KOPT-K1 (cell line): ENCODE measurements at regions not wholly inside any gene's neighbourhood (a gene's known extent, or its start where the extent isn't known, plus 50 kb on each side); places are given as distances from the start of the nearest gene placed in this dataset.

ENCODE experiments used
- H3K27ac ChIP-seq: fragments of 200-600 bp; sonication (generic); 2 replicates; pipeline ENCODE4 v1.5.1; 2016; ENCODE audit warnings: antibody characterized with exemption, mild to moderate bottlenecking, low read depth, low read length; ENCODE audit not compliant: poor library complexity, severe bottlenecking
- H3K36me3 ChIP-seq: fragments of 200-600 bp; sonication (generic); 2 replicates; pipeline ENCODE4 v1.5.1; 2017; ENCODE audit warnings: antibody characterized with exemption, mild to moderate bottlenecking, low read length, moderate library complexity; ENCODE audit not compliant: insufficient read depth
- H3K9me3 ChIP-seq: fragments of 200-600 bp; sonication (generic); 2 replicates; pipeline ENCODE4 v1.5.1; 2017; ENCODE audit warnings: antibody characterized with exemption, low read length, mild to moderate bottlenecking; ENCODE audit not compliant: insufficient read depth, poor library complexity, severe bottlenecking

DNA sequence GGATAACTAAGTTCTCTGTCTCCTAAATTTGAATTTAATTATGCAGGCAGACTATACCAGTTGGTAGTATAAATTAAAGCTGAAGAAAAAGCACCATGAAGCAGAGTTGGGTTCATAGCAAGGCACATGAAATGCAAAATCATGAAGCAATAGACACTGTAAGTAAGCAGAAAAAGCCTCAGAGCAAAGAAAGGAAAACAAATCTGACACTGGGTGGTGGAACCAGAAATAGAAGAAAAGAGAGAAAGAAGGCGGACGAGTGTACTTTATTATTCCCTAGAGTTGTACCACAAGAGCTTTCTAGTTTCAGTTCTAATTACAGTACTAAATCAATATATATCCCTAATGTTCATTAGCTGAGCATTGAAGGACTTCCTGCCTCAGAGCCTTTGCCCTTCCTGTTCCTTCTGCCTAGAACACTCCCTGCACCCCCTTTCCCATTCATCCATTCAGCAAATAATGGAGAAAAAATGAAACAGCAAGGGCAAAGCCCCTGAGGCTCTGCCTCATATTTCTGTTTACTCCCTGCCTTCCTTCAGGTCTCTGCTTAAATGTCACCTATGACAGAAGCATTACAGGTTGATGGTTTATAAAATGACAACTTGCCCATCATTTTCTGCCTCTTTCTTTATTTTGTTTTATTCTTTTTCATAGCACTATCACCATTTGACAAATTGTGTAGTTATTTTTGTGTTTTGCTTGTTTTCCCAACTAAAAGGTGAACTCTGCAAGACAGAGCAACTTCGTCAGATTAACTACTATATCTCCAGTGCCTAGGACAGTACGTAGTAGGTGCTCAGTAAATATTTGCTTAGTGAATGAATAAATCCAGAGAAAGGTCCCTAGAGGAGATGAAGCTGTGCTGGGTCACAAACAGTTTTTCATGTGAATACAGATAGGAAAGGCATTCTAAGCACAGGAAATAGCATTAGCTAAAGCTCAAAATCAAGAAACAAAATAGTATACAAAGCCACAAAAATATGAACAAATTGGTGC is 154.0 kb upstream of the RASGEF1B start:
- H3K9me3 ChIP-seq: no peaks in the 10 kb centered on the region
- H3K36me3 ChIP-seq: no peaks in the 10 kb centered on the region
- H3K27ac ChIP-seq: no peak overlapping the region

DNA sequence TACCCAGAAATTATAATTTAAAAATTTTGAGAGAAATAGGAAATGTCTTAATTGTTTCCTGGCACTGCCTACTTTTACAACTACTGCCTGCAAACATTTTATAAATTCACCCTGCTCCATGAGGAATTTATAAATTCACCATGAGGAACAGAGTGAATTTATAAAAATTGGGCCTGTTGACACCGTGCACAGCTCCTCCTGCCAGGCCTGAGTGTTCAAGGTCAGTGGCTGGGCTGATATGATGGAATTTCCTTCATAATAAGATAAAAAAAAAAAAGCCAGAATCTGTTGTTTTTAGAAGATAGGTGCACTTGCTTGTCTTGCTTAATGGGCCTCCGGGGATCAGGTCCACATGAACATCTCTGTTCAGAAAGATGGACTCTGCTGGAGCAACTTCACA is 151.7 kb upstream of the RASGEF1B start:
- no peak overlapping the region for H3K27ac ChIP-seq
- H3K9me3 ChIP-seq: no peaks in the 10 kb centered on the region
- no peaks in the 10 kb centered on the region for H3K36me3 ChIP-seq

DNA sequence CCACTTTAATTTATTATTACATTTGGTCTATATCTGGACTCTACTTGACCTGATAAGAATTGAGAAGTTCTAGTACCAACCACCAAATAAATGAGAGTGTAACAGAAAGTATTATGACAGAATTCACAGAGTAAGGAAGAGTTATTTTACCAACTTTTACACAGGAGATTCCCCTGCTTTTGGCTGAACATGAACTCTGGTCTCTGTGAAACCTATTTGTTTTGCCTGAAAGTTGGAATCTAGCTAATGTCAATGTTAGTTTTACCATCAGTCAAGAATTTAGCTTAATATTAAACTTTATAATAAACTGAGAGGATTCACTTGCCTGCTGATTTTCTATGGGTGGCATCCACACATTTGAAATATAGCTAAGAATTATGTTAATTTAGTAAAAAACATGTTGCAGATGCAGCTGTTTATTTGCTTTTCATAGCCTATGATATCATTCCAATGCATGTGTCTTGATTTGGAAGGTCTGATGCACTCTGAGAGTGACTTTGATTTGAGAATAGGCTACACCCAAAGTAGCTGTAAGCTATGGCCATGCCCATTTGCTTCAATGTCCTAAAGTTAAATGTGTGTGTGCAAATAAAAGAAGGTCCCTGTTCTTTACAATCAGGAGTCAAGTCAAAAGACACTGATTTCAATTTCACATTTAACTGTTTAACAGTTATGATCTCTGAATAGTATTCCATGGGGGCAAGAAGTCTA is 150.9 kb upstream of the RASGEF1B start:
- Histone ChIP-seq H3K9me3 (no peaks in the 10 kb centered on the region), H3K27ac (no peak overlapping the region), H3K36me3 (no peaks in the 10 kb centered on the region)

DNA sequence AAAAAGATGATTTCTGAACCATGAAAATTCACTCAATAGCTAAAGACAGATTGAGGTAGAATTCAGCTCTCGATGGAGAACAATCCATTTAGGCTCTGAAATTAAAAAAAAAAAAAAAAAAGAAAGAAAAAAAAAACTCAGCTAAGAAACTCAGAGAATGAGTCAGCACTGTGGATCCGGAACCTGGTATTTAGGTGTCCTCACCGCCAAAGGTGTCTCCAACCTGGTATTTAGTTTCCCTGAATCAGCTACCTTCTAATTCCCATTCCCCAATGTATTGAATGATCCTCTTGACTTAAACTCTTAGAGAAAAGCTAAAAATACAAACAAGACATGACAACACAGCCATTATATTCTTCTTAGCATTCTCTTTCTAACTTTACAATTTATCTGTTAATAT is 150.3 kb upstream of the RASGEF1B start:
- H3K27ac ChIP-seq: no peak overlapping the region
- H3K9me3 ChIP-seq: no peaks in the 10 kb centered on the region
- no peaks in the 10 kb centered on the region for H3K36me3 ChIP-seq

DNA sequence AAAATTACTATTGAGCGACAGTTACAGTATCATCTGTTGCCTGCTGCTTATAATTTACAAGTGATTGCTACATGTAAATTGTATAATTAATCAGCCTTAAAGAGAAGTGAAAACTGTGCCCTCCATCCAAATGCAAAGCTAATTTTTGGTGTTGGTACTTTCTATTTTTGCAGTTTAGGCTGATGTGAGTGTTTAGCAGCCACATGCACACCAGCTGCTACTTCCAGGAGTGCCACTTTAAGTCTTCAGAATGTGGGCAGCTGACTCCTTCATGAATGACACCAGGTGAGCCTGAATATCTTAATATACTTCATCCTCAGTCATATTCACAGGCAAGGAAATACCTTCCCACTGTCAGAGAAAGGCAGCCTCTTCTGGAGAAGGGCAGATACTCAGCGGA is 149.8 kb upstream of the RASGEF1B start:
- Histone ChIP-seq H3K27ac (no peak overlapping the region), H3K36me3 (no peaks in the 10 kb centered on the region), H3K9me3 (no peaks in the 10 kb centered on the region)

DNA sequence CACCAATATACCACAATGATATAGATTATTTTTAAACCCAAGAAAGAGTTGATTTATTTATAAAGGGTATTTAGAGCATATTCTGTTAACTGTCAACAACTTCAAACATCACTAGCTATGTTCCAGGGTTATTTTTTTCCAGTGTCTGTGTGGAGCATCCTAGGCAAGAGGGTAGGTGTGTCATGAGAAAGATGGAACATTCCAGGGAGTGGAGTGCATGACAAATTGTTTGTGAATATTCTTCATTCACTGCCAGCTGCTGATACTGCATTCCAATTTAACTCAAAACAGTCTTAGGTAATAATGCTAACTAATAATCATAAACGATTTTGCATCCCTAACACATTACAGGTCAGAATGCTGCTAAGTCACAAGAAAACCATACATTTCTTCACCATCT is 148.7 kb upstream of the RASGEF1B start:
- Histone ChIP-seq H3K9me3 (no peaks in the 10 kb centered on the region), H3K27ac (no peak overlapping the region), H3K36me3 (no peaks in the 10 kb centered on the region)

DNA sequence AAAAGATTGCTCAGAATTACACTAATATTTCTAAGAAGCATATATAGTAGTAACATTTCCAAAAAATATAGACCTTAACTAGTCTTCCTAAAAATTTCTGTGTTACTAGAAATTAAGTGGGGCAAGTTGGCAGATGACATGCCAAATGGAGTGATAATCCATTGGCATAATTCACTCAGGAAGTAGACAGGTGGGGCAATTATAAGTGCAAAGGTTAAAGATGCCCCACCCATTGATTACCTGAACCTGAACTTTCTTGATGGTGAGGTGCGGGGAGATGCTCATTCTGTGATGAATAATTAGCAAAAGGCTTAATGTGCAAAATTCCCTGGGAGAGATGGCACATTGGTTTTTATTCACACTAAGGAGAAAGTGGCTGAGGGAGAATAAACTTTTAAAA is 145.8 kb upstream of the RASGEF1B start:
- Histone ChIP-seq H3K27ac (no peak overlapping the region), H3K36me3 (no peaks in the 10 kb centered on the region), H3K9me3 (no peaks in the 10 kb centered on the region)

DNA sequence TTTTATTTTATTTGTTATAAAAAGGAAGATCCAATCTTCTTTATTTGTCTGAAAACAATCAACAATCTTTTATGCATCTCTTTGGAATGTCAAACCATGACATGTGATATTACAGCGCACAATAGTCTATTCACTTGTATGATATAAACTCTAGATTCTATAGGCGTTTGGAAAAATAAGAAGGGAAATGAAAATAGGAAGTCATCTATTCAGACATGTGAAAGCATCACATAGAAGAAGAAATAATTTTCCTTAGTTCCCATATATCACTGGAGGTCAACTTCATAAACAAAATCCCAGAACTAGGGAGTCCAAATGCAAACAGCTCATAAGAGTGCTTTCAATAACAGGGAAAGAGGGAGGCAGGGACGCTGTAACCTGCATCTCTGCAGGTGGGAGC is 139.5 kb upstream of the RASGEF1B start:
- H3K27ac ChIP-seq: no peak overlapping the region

DNA sequence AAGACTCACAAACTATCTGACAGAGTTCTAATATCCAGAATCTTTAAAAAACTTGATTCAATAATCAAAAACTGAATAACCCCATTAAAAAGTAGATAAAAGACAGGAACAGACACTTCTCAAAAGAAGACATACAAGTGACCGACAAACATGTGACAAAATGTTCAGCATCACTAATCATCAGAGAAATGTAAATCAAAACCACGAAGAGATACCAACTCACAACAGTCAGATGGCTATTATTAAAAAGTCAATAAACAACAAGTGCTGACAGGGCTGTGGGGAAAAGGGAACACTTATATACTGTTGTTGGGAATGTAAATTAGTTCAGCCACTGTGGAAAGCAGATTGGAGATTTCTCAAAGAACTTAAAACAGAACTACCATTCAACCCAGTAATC is 138.1 kb upstream of the RASGEF1B start:
- H3K27ac ChIP-seq: no peak overlapping the region
- H3K9me3 ChIP-seq: no peaks in the 10 kb centered on the region
- H3K36me3 ChIP-seq: no peaks in the 10 kb centered on the region

More for the DNA sequence above, 139.5 kb upstream of the RASGEF1B start:
- no peaks in the 10 kb centered on the region for H3K9me3 ChIP-seq
- H3K36me3 ChIP-seq: no peaks in the 10 kb centered on the region

DNA sequence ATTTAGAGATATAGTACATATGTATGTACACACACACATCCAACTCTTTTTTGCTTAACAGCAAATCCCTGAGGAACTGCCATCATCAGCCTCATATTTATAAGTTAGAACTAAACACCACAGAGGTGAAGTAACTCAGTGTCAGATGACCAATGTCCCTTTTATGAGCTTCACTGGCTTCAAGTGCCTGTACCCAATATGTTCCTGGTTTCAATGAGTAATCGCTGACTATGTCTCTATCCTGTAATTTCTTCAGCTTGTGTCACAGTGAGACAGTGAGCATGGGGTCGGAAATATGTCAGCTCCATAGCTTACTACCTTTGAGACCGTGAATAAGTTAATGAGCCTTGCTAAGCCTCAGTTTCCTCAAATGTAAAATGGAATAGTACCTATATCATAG is 136.2 kb upstream of the RASGEF1B start:
- no peaks in the 10 kb centered on the region for H3K9me3 ChIP-seq
- no peak overlapping the region for H3K27ac ChIP-seq
- H3K36me3 ChIP-seq: no peaks in the 10 kb centered on the region

DNA sequence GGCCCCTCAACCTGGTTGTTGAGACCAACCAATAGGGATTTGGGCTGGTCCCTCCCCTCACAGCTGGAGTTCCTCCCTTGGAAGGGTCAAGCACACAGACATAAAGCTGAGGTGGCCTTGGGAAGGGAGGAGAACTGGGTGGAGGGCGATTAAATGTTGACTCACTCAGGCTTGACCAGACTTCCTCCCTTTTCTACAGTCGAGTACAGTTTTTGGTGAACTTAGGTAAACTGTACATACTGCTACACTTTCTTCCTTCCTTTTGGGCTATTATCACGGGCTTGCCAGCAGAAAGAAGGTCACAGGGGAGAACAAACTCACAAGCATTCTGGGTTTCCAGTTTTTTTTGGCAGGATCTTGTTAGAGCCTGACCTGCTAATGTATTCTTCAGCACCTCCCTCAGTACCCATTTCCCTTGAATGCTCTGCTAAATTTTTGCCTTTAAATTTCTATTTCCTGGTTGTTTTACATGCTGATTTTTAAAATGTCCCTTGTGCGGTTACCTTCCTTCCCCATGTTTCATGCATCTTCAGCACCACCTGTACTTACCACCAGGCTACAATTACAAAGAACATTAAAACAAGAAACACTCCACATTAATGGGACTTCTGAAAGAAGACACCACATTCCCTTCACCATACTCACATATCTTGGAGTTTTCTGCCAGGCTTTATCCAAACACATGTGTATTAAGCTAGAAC is 135.2 kb upstream of the RASGEF1B start:
- Histone ChIP-seq H3K27ac (no peak overlapping the region), H3K9me3 (no peaks in the 10 kb centered on the region)

DNA sequence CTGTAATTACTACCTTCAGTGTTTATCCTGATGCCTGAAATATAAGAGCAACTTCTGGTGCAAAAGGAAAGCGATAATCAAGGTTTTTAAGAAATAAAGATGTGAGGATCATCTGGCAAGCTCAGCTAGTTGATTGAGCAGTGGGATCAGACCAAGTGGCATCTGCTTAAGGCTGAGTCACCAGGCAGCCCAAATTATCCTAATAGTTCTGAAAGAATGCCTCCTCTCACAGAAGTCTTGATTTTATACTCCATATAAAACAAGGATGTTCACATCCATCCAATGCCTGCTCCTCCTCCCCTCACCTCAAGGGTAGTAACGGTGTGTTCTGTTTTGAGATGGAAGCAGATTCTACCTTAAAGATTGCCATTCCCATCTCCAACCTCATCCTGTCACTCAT is 134.5 kb upstream of the RASGEF1B start:
- Histone ChIP-seq H3K36me3 (no peaks in the 10 kb centered on the region), H3K27ac (no peak overlapping the region), H3K9me3 (no peaks in the 10 kb centered on the region)

More for the DNA sequence above, 135.2 kb upstream of the RASGEF1B start:
- no peaks in the 10 kb centered on the region for H3K36me3 ChIP-seq

DNA sequence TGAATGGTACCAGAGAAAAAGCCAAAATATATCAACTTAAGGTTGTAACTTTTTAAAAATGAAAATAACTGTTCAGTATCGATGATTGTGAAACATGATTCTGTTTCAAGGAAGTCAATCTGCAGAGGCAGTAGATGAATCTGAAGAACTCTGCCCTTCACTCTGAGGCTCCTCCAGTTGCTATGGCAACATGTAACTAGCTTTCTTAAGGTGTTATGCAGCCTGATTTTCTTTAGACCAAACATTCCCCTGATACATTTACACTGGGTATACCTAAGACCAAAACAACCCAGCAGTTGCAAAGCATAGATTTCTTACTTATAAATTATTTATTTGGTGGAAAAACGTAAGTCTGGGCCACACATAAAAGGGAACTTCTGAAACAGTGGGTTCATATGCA is 133.6 kb upstream of the RASGEF1B start:
- Histone ChIP-seq H3K9me3 (no peaks in the 10 kb centered on the region), H3K27ac (no peak overlapping the region), H3K36me3 (no peaks in the 10 kb centered on the region)

DNA sequence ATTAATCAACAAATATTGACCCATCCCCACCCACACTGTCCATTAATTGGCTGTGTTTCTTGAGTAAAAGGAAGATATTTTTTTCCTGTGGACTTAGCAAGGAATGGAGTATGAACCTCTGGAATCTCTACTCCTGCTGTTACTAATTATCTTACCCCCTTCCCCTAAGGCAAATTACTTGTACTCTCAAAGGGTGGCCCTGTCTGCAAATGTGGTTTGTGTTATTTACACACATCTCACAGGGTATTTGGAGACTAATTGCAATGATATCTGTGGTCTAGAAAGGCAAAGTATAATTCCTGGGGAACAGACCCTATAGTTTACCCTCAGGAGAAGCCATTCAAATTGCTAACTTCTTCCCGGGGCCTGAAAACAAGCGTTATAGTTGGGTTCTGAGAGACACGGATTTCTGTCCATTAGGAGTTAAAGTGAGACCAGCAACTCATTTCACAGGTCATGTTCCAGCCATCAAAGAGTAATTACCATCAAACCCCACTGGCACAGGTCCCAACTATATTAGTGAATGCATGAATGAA is 133.0 kb upstream of the RASGEF1B start:
- Histone ChIP-seq H3K9me3 (no peaks in the 10 kb centered on the region), H3K36me3 (no peaks in the 10 kb centered on the region), H3K27ac (no peak overlapping the region)

DNA sequence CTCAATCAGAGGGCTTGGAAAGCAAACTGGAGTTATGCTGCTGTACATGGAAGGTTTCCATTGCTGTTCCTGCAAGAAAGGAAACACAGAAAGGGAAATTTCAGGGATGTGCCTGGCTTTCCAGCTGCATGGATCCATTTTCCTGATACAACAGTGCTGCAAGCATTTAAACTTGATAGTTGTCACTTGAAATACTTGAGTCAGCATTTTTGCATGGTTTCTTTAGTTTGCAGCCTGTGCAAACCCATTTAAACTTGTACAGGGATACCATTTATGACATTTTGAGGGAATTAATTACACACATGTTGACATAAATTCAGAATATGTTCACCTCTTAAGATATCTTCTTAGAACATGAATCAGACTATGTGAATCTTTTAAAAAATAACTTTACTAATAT is 131.1 kb upstream of the RASGEF1B start:
- Histone ChIP-seq H3K36me3 (no peaks in the 10 kb centered on the region), H3K9me3 (peaks cover 6% of the 10 kb centered on the region), H3K27ac (no peak overlapping the region)
